ENCODE measurements at regions not wholly inside any gene's neighbourhood (a gene's known extent, or its start where the extent isn't known, plus 50 kb on each side); places are given as distances from the start of the nearest gene placed in this dataset.

- no peak for TF ChIP-seq CTCF (IDR thresholded peaks at IDR 0.05)
- no peak for TF ChIP-seq TAF1 (IDR thresholded peaks at IDR 0.05; ENCODE audit: borderline replicate concordance, low read depth, low read length)
- TF ChIP-seq NRF1 (IDR thresholded peaks at IDR 0.05; ENCODE audit: low read depth, low read length): no peak
- no peak for TF ChIP-seq POLR2AphosphoS5 (IDR thresholded peaks at IDR 0.05; ENCODE audit: low read depth, low read length)
- TF ChIP-seq MAX (IDR thresholded peaks at IDR 0.05; ENCODE audit: low read depth): no peak
- TF ChIP-seq EP300 (IDR thresholded peaks at IDR 0.05; ENCODE audit: borderline replicate concordance in 1 of 2, low read depth in 1 of 2, low read length in 1 of 2): no peak
- TF ChIP-seq RXRA (IDR thresholded peaks at IDR 0.05; ENCODE audit: borderline replicate concordance, low read depth): no peak
- TF ChIP-seq SIN3A (IDR thresholded peaks at IDR 0.05; ENCODE audit: borderline replicate concordance, low read depth, low read length): no peak
- TF ChIP-seq YY1 (IDR thresholded peaks at IDR 0.05; ENCODE audit: low read depth): no peak
- TF ChIP-seq FOXM1 (IDR thresholded peaks at IDR 0.05; ENCODE audit: low read depth): no peak
- TF ChIP-seq ZBTB33 (IDR thresholded peaks at IDR 0.05; ENCODE audit: borderline replicate concordance, low read depth): no peak
- TF ChIP-seq REST (IDR thresholded peaks at IDR 0.05; ENCODE audit: low read depth, low read length): no peak
Observed at GRCh38 chr5:124355928-124356327, 390.5 kb downstream of the ZNF608 start.

Data from SK-N-SH (cell line).